ENCODE measurements at regions not wholly inside any gene's neighbourhood (a gene's known extent, or its start where the extent isn't known, plus 50 kb on each side); places are given as distances from the start of the nearest gene placed in this dataset.

- TF ChIP-seq, protein P1, sequence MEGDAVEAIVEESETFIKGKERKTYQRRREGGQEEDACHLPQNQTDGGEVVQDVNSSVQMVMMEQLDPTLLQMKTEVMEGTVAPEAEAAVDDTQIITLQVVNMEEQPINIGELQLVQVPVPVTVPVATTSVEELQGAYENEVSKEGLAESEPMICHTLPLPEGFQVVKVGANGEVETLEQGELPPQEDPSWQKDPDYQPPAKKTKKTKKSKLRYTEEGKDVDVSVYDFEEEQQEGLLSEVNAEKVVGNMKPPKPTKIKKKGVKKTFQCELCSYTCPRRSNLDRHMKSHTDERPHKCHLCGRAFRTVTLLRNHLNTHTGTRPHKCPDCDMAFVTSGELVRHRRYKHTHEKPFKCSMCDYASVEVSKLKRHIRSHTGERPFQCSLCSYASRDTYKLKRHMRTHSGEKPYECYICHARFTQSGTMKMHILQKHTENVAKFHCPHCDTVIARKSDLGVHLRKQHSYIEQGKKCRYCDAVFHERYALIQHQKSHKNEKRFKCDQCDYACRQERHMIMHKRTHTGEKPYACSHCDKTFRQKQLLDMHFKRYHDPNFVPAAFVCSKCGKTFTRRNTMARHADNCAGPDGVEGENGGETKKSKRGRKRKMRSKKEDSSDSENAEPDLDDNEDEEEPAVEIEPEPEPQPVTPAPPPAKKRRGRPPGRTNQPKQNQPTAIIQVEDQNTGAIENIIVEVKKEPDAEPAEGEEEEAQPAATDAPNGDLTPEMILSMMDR (IDR thresholded peaks at IDR 0.05) = no peak
- Histone ChIP-seq H3K4me1 (ENCODE audit: control insufficient read depth in 1 of 2, insufficient read depth in 2 of 2, low read length in 2 of 2) (no peaks in the 10 kb centered on the region), H3K9ac (ENCODE audit: insufficient read depth, low read length, poor library complexity, severe bottlenecking) (no peak overlapping the region), H3K79me2 (ENCODE audit: insufficient read depth, low read length) (no peaks in the 10 kb centered on the region), H3K4me2 (replicated peaks; ENCODE audit: extremely low read depth, low read length, poor library complexity, severe bottlenecking) (no peak overlapping the region), H3K27ac (ENCODE audit: low read depth in 1 of 2, low read length in 2 of 2) (no peak overlapping the region), H4K20me1 (ENCODE audit: insufficient read depth, low read length) (no peaks in the 10 kb centered on the region), H3K36me3 (replicated peaks in 1 of 2; ENCODE audit: control insufficient read depth in 1 of 2, insufficient read depth in 2 of 2, low read length in 2 of 2) (no peaks in the 10 kb centered on the region), H3K27me3 (ENCODE audit: control insufficient read depth in 2 of 2, insufficient read depth in 2 of 2, low read length in 2 of 2) (no peaks in the 10 kb centered on the region), H3K4me3 (replicated peaks in 1 of 3; ENCODE audit: low read depth in 2 of 3, low read length in 3 of 3) (no peak overlapping the region), H3K9me3 (replicated peaks in 1 of 2; ENCODE audit: control insufficient read depth in 1 of 2, insufficient read depth in 1 of 2, low read length in 2 of 2) (no peaks in the 10 kb centered on the region), H2AFZ (ENCODE audit: insufficient read depth, low read depth, low read length, poor library complexity, severe bottlenecking) (no peak overlapping the region)
- no peaks in the 10 kb centered on the region for H3K4me1 Mint-ChIP-seq
- intact Hi-C loops (cut with micrococcal nuclease) = no loop called here
- no peak overlapping the region for H3K4me3 Mint-ChIP-seq
- H3K27me3 Mint-ChIP-seq (ENCODE audit: low read depth in 3 of 3) = no peaks in the 10 kb centered on the region
- H3K9me3 Mint-ChIP-seq = peaks cover 0 to 2% (median 0%) of the 10 kb centered on the region in 7 donors
- no peak overlapping the region for H3K27ac Mint-ChIP-seq
- WGBS (ENCODE audit: insufficient coverage) = 100% methylated on average over 2 of the region's 4 CpGs
- H3K36me3 Mint-ChIP-seq = no peaks in the 10 kb centered on the region
- no peak for DNase-seq
Observed at GRCh38 chr1:99467645-99468044, 178.3 kb upstream of the PALMD start.

- no peaks in the 10 kb centered on the region for H4K20me1 ChIP-seq (ENCODE audit: insufficient read depth, low read length)
- H3K36me3 Mint-ChIP-seq = no peaks in the 10 kb centered on the region
- H3K27me3 ChIP-seq (ENCODE audit: control insufficient read depth in 2 of 2, insufficient read depth in 2 of 2, low read length in 2 of 2) = no peaks in the 10 kb centered on the region
- WGBS (ENCODE audit: insufficient coverage) = 88% methylated on average over 1 of the region's 2 CpGs
- H3K27me3 Mint-ChIP-seq (ENCODE audit: low read depth in 3 of 3) = peaks cover 0 to 2% (median 1%) of the 10 kb centered on the region in 3 donors
- no peak overlapping the region for H3K4me2 ChIP-seq (replicated peaks; ENCODE audit: extremely low read depth, low read length, poor library complexity, severe bottlenecking)
- peaks cover 0 to 2% (median 0%) of the 10 kb centered on the region in 7 donors for H3K9me3 Mint-ChIP-seq
- DNase-seq = no peak
- H3K4me1 ChIP-seq (ENCODE audit: control insufficient read depth in 1 of 2, insufficient read depth in 2 of 2, low read length in 2 of 2) = no peaks in the 10 kb centered on the region
- intact Hi-C loops (cut with micrococcal nuclease) = no loop called here
- H3K4me3 ChIP-seq (replicated peaks in 1 of 3; ENCODE audit: low read depth in 2 of 3, low read length in 3 of 3) = no peak overlapping the region
- no peak overlapping the region for H3K27ac ChIP-seq (ENCODE audit: low read depth in 1 of 2, low read length in 2 of 2)
- peak overlapping the region in 1 of 2 donors; percentile 1 for H3K4me3 Mint-ChIP-seq
- no peaks in the 10 kb centered on the region for H3K36me3 ChIP-seq (replicated peaks in 1 of 2; ENCODE audit: control insufficient read depth in 1 of 2, insufficient read depth in 2 of 2, low read length in 2 of 2)
- H3K27ac Mint-ChIP-seq = no peak overlapping the region
- TF ChIP-seq, protein P1 (IDR thresholded peaks at IDR 0.05) = no peak
- H3K9ac ChIP-seq (ENCODE audit: insufficient read depth, low read length, poor library complexity, severe bottlenecking) = no peak overlapping the region
- no peaks in the 10 kb centered on the region for H3K79me2 ChIP-seq (ENCODE audit: insufficient read depth, low read length)
- H3K4me1 Mint-ChIP-seq = no peaks in the 10 kb centered on the region
- no peaks in the 10 kb centered on the region for H3K9me3 ChIP-seq (replicated peaks in 1 of 2; ENCODE audit: control insufficient read depth in 1 of 2, insufficient read depth in 1 of 2, low read length in 2 of 2)
- no peak overlapping the region for H2AFZ ChIP-seq (ENCODE audit: insufficient read depth, low read depth, low read length, poor library complexity, severe bottlenecking)
Observed at GRCh38 chr1:99469550-99469971, 176.4 kb upstream of the PALMD start.

All from CD14-positive monocyte (primary cell).